ENCODE measurements at regions not wholly inside any gene's neighbourhood (a gene's known extent, or its start where the extent isn't known, plus 50 kb on each side); places are given as distances from the start of the nearest gene placed in this dataset.

GRCh38 chr14:30330445-30330844, 228.5 kb upstream of the G2E3 start:
- TF ChIP-seq CTCF (IDR thresholded peaks at IDR 0.05; ENCODE audit: insufficient read depth, low read length) (no peak), POLR2AphosphoS5 (IDR thresholded peaks at IDR 0.05; ENCODE audit: low read depth) (no peak), SPI1 (IDR thresholded peaks at IDR 0.05; ENCODE audit: borderline replicate concordance, low read depth) (no peak)

Measured in HL-60 (cell line).